Coronary artery (tissue), 2 donors: ENCODE measurements at regions not wholly inside any gene's neighbourhood (a gene's known extent, or its start where the extent isn't known, plus 50 kb on each side); places are given as distances from the start of the nearest gene placed in this dataset.
A peak's percentile ranks its signal among the peaks of the same experiment; 100 is the strongest.

ENCODE experiments used
- DNase-seq: peaks from one replicate; pipeline ENCODE4 v3.0.0-alpha.2; 2017; ENCODE audit warnings: low spot score
- H3K27ac ChIP-seq, 2 donors: fragments of 200-600 bp; sonication (generic); one replicate each; pipeline ENCODE4 v1.5.1; 2016 to 2019
- H3K4me3 ChIP-seq: fragments of 200-600 bp; sonication (generic); 2 replicates; pipeline ENCODE4 v1.5.1; 2016; ENCODE audit warnings: mild to moderate bottlenecking, moderate library complexity
- CTCF ChIP-seq: fragments of 200-600 bp; sonication (generic); IDR thresholded peaks from one replicate; pipeline ENCODE4 v1.5.1; 2019; ENCODE audit warnings: antibody characterized with exemption

GRCh38 chr4:79638735-79639134 lies 230.7 kb upstream of the GK2 start:
- no peak overlapping the region for H3K27ac ChIP-seq
- DNase-seq = no peak
- TF ChIP-seq CTCF = no peak

GRCh38 chr4:79636991-79637390 lies 229.0 kb upstream of the GK2 start:
- TF ChIP-seq CTCF = no peak
- DNase-seq = no peak
- H3K4me3 ChIP-seq = no peak overlapping the region
- no peak overlapping the region for H3K27ac ChIP-seq

More at GRCh38 chr4:79638735-79639134, 230.7 kb upstream of the GK2 start:
- no peak overlapping the region for H3K4me3 ChIP-seq

GRCh38 chr4:79634111-79634510 lies 226.1 kb upstream of the GK2 start:
- H3K27ac ChIP-seq = no peak overlapping the region
- no peak overlapping the region for H3K4me3 ChIP-seq
- DNase-seq = no peak
- no peak for TF ChIP-seq CTCF

- TF ChIP-seq CTCF = no peak
- no peak overlapping the region for H3K27ac ChIP-seq
- H3K4me3 ChIP-seq = no peak overlapping the region
- no peak for DNase-seq
Measured at GRCh38 chr4:79632114-79632513, 224.1 kb upstream of the GK2 start.

- peak overlapping the region; percentile 49 for H3K4me3 ChIP-seq
- peak overlapping the region; percentile 15 to 40 for H3K27ac ChIP-seq
- no peak for TF ChIP-seq CTCF
- DNase-seq = no peak
Measured at GRCh38 chr4:79626611-79627010, 218.6 kb upstream of the GK2 start.

- Histone ChIP-seq H3K27ac (peak overlapping the region; percentile 40 to 65), H3K4me3 (peak overlapping the region; percentile 49)
- DNase-seq = no peak
- no peak for TF ChIP-seq CTCF
Measured at GRCh38 chr4:79626101-79626500, 218.1 kb upstream of the GK2 start.

GRCh38 chr4:79625361-79625760 lies 217.3 kb upstream of the GK2 start:
- DNase-seq = no peak
- no peak for TF ChIP-seq CTCF
- Histone ChIP-seq H3K27ac (peak overlapping the region; percentile 4 to 65), H3K4me3 (peak overlapping the region; percentile 49)
